ENCODE measurements at regions not wholly inside any gene's neighbourhood (a gene's known extent, or its start where the extent isn't known, plus 50 kb on each side); places are given as distances from the start of the nearest gene placed in this dataset.
A peak's percentile ranks its signal among the peaks of the same experiment; 100 is the strongest.

DNA sequence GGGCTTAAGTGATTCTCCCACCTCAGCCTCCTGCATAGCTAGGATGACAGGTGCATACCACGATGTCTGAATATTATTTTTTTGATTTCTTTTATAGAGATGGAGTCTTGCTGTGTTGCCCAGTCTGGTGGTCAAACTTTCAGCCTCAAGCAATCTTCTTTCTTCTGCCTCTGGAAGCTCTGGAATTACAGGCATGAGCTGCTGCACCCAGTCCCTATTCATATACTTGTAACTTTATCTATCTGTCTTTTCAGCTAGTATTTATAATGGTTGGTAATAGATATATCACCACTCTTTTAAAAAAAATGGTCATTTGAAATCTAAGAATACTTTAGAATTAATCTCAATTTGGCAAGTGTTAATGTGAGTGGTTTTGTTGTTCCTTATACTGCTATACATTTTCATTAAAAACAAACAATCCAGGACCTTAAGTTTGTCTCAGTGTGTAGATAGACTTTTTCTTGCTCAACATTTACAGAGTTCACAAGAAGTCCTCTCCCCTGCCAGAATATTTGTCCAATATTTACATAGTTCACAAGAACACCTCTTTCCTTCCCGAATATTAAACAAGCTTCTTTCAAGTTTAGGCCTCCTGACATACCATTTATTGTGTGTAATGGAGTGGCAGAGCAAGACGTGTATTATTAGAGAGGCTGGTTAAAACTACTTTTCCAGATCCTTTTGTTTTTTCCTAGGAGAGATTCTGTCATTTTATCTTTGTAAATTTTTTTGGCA is 1197.4 kb upstream of the ADGRL3 start:
- ATAC-seq (peak; percentile 96), DNase-seq (no peak)
- TF ChIP-seq, protein P1, sequence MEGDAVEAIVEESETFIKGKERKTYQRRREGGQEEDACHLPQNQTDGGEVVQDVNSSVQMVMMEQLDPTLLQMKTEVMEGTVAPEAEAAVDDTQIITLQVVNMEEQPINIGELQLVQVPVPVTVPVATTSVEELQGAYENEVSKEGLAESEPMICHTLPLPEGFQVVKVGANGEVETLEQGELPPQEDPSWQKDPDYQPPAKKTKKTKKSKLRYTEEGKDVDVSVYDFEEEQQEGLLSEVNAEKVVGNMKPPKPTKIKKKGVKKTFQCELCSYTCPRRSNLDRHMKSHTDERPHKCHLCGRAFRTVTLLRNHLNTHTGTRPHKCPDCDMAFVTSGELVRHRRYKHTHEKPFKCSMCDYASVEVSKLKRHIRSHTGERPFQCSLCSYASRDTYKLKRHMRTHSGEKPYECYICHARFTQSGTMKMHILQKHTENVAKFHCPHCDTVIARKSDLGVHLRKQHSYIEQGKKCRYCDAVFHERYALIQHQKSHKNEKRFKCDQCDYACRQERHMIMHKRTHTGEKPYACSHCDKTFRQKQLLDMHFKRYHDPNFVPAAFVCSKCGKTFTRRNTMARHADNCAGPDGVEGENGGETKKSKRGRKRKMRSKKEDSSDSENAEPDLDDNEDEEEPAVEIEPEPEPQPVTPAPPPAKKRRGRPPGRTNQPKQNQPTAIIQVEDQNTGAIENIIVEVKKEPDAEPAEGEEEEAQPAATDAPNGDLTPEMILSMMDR (IDR thresholded peaks at IDR 0.05): no peak
- intact Hi-C loops (cut with DNase I): no loop called here
- Histone ChIP-seq H3K9me3 (no peaks in the 10 kb centered on the region), H3K4me3 (no peak overlapping the region), H3K4me1 (no peaks in the 10 kb centered on the region), H3K27ac (peak overlapping the region; percentile 8), H3K27me3 (no peaks in the 10 kb centered on the region), H3K36me3 (no peaks in the 10 kb centered on the region)

DNA sequence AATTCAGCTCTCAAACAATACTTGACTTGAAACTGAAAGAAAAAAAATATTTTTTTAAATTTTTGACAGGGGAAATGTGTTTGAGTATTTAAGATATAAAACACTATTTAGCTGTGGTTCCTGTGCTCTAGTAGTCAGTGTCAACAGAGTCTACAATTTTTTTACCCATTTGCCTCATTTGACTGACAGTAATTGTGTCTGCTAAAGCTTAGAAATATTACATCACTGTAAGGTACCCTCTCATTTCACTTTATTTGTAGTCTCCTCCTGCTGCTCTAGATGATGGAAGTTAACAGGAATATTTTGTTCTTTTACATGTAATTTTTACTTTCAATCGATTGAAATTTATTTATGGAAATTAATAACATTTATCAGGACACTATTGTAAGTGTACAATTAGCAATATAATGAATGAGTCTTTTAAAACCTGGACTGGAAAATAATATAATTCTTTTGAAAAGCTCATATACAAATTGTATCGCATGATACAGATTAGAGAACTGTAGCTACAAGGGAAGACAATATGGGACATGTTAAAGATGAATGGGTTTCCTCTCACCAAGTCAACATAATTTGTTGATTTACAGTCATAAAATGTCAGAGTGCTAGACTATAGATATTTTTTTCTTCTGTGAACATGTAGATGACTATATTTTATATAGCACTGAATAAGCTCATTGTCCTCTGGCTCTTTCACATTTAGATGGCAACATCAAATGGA is 1186.5 kb upstream of the ADGRL3 start:
- no peak for ATAC-seq
- Histone ChIP-seq H3K27me3 (no peaks in the 10 kb centered on the region), H3K4me1 (no peaks in the 10 kb centered on the region), H3K27ac (no peak overlapping the region), H3K9me3 (no peaks in the 10 kb centered on the region), H3K36me3 (no peaks in the 10 kb centered on the region), H3K4me3 (no peak overlapping the region)
- TF ChIP-seq, protein P1 (IDR thresholded peaks at IDR 0.05): no peak
- no peak for DNase-seq
- intact Hi-C loops (cut with DNase I): no loop called here

DNA sequence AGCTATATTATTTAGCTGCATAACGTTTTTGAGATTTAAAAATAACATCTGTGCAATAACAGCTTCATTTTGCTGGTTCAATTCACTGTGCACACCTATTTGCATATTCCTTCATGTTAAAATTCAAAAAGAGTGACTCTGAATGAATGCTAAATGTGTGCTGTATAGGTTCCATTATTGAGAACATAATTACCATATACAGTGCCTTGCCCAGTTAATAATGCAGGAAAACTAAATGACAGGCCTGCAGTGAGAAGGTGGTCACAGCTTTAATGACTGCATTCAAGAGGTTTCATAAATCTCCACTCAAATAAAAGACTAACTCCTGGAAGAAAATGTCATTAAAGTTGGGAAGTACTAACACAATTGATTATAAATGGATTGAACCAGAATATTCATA is 1183.2 kb upstream of the ADGRL3 start:
- Histone ChIP-seq H3K4me3 (no peak overlapping the region), H3K27me3 (no peaks in the 10 kb centered on the region), H3K27ac (no peak overlapping the region), H3K4me1 (no peaks in the 10 kb centered on the region), H3K9me3 (no peaks in the 10 kb centered on the region), H3K36me3 (no peaks in the 10 kb centered on the region)
- intact Hi-C loops (cut with DNase I): no loop called here
- DNase-seq: no peak
- ATAC-seq: no peak
- TF ChIP-seq, protein P1 (IDR thresholded peaks at IDR 0.05): no peak

GRCh38 chr4:60019180-60019579 is 1180.9 kb upstream of the ADGRL3 start:
- Histone ChIP-seq H3K4me1 (no peaks in the 10 kb centered on the region), H3K36me3 (no peaks in the 10 kb centered on the region), H3K4me3 (no peak overlapping the region), H3K9me3 (no peaks in the 10 kb centered on the region), H3K27me3 (no peaks in the 10 kb centered on the region), H3K27ac (no peak overlapping the region)
- intact Hi-C loops (cut with DNase I): no loop called here
- TF ChIP-seq, protein P1 (IDR thresholded peaks at IDR 0.05): no peak
- no peak for DNase-seq
- no peak for ATAC-seq

- no peak for DNase-seq
- Histone ChIP-seq H3K9me3 (no peaks in the 10 kb centered on the region), H3K4me1 (no peaks in the 10 kb centered on the region), H3K27ac (no peak overlapping the region), H3K36me3 (no peaks in the 10 kb centered on the region), H3K27me3 (no peaks in the 10 kb centered on the region), H3K4me3 (no peak overlapping the region)
- intact Hi-C loops (cut with DNase I): no loop called here
- no peak for ATAC-seq
- TF ChIP-seq, protein P1 (IDR thresholded peaks at IDR 0.05): no peak
These were observed 1180.2 kb upstream of the ADGRL3 start for GRCh38 chr4:60019946-60020345.
